Kidney epithelial cell (primary cell): ENCODE measurements at regions not wholly inside any gene's neighbourhood (a gene's known extent, or its start where the extent isn't known, plus 50 kb on each side); places are given as distances from the start of the nearest gene placed in this dataset.

Experiments used
- DNase-seq: peaks from one replicate; pipeline ENCODE4 v3.0.0-alpha.2; 2010; ENCODE audit warnings: low read depth
- H3K27me3 ChIP-seq: 2 replicates; pipeline ENCODE4 v1.6.0; 2011; ENCODE audit warnings: low read length; ENCODE audit not compliant: control insufficient read depth, insufficient read depth
- H3K36me3 ChIP-seq: 2 replicates; pipeline ENCODE4 v1.5.1; 2011; ENCODE audit warnings: low read length; ENCODE audit not compliant: control insufficient read depth, insufficient read depth
- H3K4me3 ChIP-seq: 2 replicates; pipeline ENCODE4 v1.5.1; 2011; ENCODE audit warnings: low read depth, mild to moderate bottlenecking, control low read depth, low read length
- CTCF ChIP-seq: IDR thresholded peaks from 2 replicates; pipeline ENCODE4 v1.5.1; 2011; ENCODE audit warnings: mild to moderate bottlenecking, moderate library complexity, low read length, control low read depth, inconsistent platforms; ENCODE audit not compliant: insufficient read depth, poor library complexity, severe bottlenecking

- Histone ChIP-seq H3K4me3 (no peak overlapping the region), H3K36me3 (no peaks in the 10 kb centered on the region), H3K27me3 (no peaks in the 10 kb centered on the region)
- TF ChIP-seq CTCF, result no peak
- DNase-seq, result no peak
Measured at GRCh38 chr6:104266922-104267321, 592.8 kb downstream of the HACE1 start.

GRCh38 chr6:104256646-104257045, 603.1 kb downstream of the HACE1 start:
- no peaks in the 10 kb centered on the region for H3K27me3 ChIP-seq
- no peak for TF ChIP-seq CTCF
- no peaks in the 10 kb centered on the region for H3K36me3 ChIP-seq
- no peak overlapping the region for H3K4me3 ChIP-seq
- DNase-seq, result no peak

GRCh38 chr6:104253236-104253635, 606.5 kb downstream of the HACE1 start:
- no peak for DNase-seq
- no peak overlapping the region for H3K4me3 ChIP-seq
- no peak for TF ChIP-seq CTCF
- H3K27me3 ChIP-seq, result no peaks in the 10 kb centered on the region
- H3K36me3 ChIP-seq, result no peaks in the 10 kb centered on the region

GRCh38 chr6:104252276-104252675, 607.4 kb downstream of the HACE1 start:
- no peak for TF ChIP-seq CTCF
- DNase-seq, result no peak

GRCh38 chr6:104251651-104252050, 608.1 kb downstream of the HACE1 start:
- H3K36me3 ChIP-seq, result no peaks in the 10 kb centered on the region
- TF ChIP-seq CTCF, result no peak
- H3K4me3 ChIP-seq, result no peak overlapping the region
- DNase-seq, result no peak
- no peaks in the 10 kb centered on the region for H3K27me3 ChIP-seq

More at GRCh38 chr6:104252276-104252675, 607.4 kb downstream of the HACE1 start:
- Histone ChIP-seq H3K27me3 (no peaks in the 10 kb centered on the region), H3K4me3 (no peak overlapping the region), H3K36me3 (no peaks in the 10 kb centered on the region)

- H3K36me3 ChIP-seq, result no peaks in the 10 kb centered on the region
- no peak overlapping the region for H3K4me3 ChIP-seq
- no peak for TF ChIP-seq CTCF
- no peak for DNase-seq
- H3K27me3 ChIP-seq, result no peaks in the 10 kb centered on the region
Measured at GRCh38 chr6:104240865-104241264, 618.9 kb downstream of the HACE1 start.
